ENCODE measurements at regions not wholly inside any gene's neighbourhood (a gene's known extent, or its start where the extent isn't known, plus 50 kb on each side); places are given as distances from the start of the nearest gene placed in this dataset.
"Not testable (repeated sequence)": the region's sequence is repeated elsewhere in the genome, so short reads cannot be mapped to it uniquely, and the experiment has no call there.

DNA sequence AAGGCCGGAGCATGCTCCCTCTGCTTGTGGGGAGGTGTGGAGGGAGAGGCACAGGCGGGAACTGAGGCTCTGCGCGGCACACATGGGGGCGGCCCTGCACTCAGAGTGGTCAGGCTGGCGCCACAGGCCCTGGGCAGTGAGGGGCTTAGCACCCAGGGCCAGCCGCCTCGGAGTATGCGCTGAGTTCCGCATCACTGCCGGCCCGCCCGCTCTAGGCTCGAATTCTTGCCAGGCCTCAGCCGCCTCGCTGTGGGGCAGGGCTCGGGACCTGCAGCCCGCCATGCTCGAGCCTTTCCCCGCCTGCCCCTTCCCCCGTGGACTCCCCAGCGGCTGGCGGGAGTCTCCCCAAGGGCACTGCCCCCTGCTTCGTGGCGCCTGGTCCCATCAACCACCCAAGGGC, 905.9 kb downstream of the SPATA31A6 start:
- ATAC-seq = not testable (repeated sequence)

DNA sequence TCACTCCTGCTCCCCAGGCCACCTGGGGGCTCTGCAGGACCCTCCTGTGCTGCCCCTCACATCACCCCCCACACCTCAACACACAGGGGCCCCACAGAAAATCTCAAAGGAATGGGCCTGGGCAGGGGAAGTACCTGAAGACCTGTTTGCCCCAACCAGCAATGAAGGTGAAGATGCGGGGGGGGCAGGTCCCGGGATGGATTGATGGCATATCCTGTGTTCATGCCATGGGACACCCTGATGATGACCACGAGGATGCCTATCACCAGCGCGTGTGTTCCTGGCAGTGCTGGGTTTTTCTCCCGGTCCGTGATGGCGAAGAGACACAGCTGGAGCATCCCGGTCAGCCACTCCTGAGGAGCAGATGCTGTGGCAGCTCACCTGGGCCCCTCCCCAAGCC, 926.9 kb downstream of the SPATA31A6 start:
- not testable (repeated sequence) for ATAC-seq

DNA sequence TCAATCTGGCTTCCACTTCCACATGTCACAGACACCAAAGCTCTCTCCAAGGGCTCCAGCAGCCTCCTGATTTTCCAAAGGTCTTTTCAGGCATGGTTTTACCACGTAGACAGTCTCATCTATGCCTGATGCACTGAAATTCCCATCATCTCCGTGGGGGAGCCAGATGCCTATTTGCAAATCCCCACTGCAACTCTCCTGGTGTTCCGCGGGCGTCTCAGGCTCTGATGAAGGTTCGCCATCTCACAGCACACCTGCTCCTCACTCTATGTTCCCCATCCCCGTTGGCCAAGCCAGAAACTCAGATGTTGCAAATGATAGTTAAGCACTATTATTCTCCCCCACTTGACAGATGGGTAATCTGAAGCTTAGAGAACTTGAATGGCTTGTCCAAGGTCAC, 929.4 kb downstream of the SPATA31A6 start:
- not testable (repeated sequence) for ATAC-seq

DNA sequence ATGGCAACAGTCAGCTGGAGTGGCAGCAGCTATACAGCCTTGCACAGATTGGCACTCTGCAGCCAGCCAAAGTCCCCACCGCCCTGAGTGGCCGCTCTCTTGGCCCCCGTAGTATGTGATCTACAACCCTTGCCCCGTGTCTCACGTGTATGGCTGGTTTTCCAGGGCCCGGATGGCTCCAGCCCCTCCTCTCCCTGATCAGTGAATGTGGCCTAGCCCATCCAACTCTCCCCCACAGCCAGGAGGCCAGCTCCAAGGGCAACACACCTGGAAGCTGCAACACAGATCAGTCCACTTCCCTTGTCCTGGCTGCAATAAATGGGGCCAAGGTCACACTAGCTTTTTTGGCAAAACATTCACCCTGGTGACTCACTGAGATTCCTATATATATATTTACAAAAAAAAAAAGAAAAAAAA, 932.4 kb downstream of the SPATA31A6 start:
- ATAC-seq = not testable (repeated sequence)

DNA sequence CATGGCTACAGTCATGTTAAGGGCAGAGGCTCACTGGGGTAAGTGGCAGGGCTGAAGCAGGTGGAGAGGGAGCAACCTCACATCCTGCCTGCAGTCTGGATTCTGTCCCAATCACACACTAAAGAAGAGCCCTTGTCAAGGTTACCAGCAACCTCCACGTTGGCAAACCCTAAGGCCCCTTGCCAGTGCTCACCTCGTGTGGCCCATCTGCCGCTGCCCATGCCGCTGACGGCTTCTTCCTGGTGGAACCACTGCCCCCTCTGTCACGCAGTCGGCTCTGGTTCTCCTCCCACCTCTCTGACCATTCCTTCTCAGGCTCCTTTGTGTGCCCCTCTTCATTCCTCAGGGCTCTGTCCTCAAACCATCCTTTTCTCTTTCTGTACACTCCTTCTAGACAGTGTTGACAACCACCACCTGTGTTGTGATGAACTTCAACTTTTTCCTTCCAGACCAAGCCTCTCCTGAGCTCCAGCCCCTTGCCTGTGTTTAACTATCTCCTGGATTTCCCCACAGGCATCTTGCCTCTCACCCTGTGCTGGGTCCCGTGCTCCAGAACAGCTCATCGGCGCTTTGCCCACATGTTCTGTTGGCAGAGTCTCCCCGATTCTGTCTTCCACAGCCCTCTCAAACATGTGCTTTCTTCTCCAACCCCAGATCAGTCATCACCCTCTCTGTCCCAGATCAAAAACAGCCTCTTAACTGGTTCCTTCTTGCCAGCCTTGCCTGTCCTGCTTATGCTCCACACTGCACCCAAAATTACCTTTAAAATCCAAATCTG, 934.8 kb downstream of the SPATA31A6 start:
- not testable (repeated sequence) for ATAC-seq

DNA sequence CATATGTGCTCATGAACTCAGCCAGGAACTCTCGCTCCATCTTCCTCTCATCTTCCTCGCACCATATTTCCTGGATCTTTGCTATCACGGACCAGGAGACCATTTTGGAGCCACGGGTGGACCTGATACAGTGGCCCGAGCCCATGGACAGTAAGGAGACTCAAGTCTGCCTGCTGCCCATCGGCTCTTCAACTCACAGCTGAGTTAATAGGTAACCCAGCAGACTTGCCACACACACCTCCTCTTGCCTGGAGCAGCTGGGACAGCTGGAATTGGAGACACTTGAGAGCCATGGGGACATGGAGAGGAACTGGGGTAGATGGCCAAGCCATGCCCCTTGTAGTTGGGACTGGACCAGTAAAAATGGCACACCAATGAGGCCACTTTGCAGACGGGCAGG, 936.1 kb downstream of the SPATA31A6 start:
- ATAC-seq = not testable (repeated sequence)

DNA sequence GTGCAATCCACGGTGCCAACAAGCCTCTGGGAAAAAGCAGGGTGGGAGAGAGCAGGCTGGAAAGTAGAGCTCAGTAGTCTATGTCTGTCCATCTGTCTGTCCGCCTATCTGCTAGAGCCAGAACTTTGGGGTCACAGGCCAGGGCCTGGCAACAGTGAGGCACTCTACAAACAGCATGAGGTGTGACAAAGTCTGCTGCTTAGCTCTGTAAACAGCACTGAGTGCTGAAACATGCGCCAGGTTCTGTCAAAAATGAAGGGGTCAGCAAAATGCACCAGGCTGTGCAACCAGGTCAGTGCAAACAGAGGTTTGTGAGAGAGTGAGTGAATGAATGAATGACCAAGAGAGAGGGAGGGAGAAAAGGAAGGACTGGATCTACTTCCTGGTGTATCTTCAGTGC, 936.5 kb downstream of the SPATA31A6 start:
- not testable (repeated sequence) for ATAC-seq

DNA sequence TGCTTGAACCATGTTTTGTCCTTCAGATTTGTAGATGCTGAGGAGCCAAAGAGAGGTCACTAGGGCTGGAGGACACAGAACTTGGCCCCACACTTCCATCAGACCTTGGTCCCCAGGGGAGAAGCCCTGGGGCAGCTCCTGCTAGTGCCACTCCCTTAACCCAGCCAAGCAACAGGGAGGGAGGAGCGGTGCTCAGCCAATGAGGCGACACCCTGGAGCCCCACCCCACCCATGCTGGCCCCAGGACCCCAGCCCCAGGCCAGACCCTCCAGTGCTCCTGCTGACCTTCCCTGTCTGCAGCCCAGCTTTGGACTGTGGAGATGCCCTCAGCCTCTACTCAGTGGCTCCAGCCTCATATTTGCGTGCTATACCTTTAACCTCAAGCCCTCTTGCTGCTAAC, 942.4 kb downstream of the SPATA31A6 start:
- ATAC-seq = not testable (repeated sequence)

DNA sequence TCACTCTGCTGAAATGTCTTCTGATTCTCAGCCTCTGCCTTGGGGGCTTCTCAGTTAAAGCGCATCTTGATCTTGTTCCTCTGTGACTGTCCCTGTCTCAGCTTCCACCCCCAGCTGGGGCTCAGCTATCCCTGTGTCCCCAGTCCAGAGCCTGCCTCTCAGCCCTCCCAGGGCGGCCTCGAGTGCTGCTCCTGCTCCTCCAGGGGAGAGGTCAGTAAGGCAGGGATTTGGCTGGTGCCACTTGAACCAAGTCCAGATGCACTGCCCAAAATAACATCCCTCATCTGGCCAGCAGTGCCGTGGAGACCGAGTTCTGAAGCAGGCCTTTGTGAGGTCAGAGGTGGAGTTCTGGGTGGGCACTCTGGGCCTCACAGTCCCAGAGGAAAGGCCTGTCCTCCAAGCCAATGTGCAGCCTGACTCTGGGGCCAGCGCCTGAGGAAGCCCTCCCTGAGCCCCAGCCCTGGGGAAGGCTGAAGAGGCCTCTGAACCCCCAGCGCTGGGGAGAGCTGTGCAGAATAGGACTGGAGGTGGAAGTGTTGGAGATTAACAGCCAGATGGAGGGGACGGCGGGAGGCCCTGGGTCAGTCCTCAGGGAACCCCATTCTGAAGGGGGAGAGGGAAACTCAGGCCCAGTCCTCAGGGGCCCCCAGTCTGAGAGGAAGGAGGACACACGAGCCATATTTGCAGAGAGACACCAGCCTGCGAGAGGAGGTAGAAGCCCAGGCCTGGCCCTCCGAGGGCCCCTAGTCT, 943.7 kb downstream of the SPATA31A6 start:
- ATAC-seq = not testable (repeated sequence)

DNA sequence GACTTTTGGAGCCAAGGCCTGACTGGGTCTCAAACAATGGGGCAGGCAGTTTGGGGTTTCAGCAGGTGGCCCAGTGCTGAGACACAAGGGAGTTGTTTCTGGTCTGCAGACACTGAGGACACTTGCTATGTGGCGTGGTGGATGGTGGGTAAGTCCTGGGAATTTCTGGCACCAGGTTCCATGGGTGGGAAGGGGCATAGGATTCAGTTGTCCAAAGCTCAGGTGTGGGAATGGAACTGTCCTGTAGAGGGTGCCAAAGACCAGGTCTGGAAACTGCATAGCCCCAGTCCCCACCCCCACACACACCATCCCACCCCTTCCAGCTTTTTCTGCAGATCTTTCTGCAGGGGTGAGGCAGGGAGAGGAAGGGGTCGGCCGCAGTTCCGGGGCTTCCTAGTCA, 944.5 kb downstream of the SPATA31A6 start:
- not testable (repeated sequence) for ATAC-seq

DNA sequence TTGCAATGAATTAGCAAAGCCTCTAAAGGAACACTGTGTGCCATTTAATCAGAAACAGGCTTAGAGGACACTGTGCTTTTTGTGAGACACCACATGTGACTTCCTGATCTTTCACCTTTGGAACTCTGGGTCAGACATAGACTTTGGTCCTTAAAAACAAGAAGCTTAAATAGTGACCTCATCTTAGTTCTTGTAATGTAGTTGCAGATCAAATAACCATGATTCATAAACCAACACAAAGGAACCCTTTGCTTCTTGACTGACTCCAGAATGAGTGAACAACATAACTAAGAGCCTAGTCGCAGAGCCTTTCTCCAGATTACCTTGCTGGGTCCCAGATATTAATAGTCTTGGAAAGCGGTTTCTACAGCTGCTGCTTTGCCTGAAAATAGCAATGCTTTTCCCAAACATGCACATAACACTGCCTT, 947.3 kb downstream of the SPATA31A6 start:
- not testable (repeated sequence) for ATAC-seq

DNA sequence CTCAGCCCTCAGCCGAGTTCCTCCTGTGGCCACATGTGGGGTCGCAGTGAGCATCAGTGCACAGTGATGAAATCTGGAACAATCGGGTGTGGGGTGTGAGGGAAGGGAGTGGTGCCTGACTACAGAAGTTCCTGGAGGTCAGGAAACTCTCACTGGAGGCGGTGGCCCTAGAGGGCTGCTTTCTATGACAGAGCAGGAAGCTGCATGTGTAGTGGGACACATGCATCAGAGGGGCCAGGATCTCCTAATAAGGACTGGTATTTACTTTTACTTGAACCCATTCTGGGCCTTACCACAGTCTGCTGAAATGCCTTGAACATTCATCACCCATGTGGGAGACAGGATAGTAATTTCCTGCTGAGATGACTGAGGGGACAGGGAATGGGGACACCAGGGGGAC, 952.0 kb downstream of the SPATA31A6 start:
- not testable (repeated sequence) for ATAC-seq

DNA sequence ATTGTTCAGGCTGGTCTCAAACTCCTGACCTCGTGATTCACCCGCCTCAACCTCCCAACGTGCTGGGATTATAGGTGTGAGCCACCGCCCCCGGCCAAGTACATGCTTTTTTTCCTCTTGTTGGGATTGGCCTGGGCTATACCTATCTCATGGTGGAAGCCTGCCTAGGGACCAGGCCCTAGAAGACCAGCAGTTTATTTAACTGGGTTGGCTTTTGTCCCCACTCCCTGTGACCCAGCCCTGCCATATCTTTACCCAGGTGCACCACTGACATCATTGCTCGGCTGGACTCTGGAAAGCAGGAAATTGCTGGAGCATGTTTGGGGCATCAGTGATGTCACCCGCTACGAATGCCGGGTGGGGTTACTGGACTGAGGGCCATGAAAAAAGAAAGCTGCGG, 955.5 kb downstream of the SPATA31A6 start:
- not testable (repeated sequence) for ATAC-seq

DNA sequence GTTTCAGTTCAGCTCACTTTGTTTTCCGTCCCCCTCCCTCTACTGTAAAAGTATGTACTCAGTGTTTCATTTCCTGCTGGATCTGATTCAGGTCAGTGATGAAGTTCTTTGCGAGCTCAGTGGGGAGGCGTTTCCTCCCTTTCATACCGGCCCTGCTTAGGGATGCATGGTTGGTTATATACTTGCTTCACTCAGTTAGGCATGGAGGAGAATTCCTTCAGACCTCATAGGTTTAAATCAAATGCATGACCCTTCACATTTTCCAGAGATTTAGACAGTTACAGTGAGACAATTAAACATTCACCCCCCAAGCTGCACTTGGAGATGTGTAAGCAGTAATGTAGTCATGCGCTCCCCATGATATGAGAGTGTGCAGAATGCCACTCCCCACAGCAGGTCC, 955.9 kb downstream of the SPATA31A6 start:
- ATAC-seq = not testable (repeated sequence)

DNA sequence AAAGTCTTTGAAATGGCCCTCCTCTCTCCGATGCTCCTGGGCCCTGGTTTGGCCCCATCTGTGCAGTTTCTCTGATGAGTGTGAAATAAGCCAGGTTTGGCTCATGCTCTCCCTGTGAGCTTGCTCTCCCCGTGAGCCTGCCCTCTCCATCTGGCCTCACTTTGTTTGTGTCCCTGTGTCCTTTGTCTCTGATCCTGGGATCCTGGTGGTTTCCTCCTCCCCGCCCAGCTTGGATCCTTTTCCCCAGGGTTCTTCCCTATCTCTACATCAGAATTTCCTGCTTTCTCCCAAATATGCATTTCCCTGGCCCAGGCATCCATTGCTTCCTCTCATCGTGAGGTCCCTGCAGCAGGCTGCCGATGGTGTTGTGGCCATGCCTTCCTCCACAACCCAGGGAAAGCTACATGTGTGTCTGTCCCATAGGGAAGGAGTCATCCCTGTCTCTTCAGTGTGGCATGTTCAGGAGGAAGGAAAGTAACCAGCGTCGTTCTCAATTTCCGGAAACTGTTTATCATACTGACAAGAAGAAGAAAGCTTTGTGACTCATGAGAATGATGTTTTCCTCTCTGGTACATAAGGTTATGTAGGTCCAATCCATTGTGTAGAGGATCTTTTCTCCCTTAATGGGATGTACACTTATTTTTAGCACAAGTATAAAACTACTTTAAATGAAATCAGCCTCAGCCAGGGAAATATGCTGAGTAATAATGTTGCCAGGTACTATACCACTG, 956.6 kb downstream of the SPATA31A6 start:
- 0 out of 2 replicates have a peak, but pooled peaks have one; percentile 46 for TF ChIP-seq ZC3H10 (CRISPR knock-in tag; IDR thresholded peaks at IDR 0.05)
- 0 out of 2 replicates have a peak, but pooled peaks have one; percentile 46 for TF ChIP-seq TOX (CRISPR knock-in tag; IDR thresholded peaks at IDR 0.05; ENCODE audit: borderline replicate concordance)
- ATAC-seq = not testable (repeated sequence)

All from SK-N-SH treated with all-trans-retinoic acid at 6 μM for 48 hours (cell line).